Fibroblast of lung (primary cell): ENCODE measurements at regions not wholly inside any gene's neighbourhood (a gene's known extent, or its start where the extent isn't known, plus 50 kb on each side); places are given as distances from the start of the nearest gene placed in this dataset.

Experiments
- DNase-seq, 2 donors: peaks; one replicate each; pipeline versions ENCODE4 v3.0.0 to v3.0.0-alpha.2; 2010; ENCODE audit warnings: low read depth in 2 of 2
- H2AFZ ChIP-seq: 2 replicates; pipeline ENCODE4 v1.5.1; 2012; ENCODE audit warnings: low read length, control low read depth, inconsistent platforms
- H3K27ac ChIP-seq: 2 replicates; pipeline ENCODE4 v1.5.1; 2011; ENCODE audit warnings: low read length, control low read depth; ENCODE audit not compliant: insufficient read depth
- H3K27me3 ChIP-seq: 2 replicates; pipeline ENCODE4 v1.5.1; 2011; ENCODE audit warnings: mild to moderate bottlenecking, low read length; ENCODE audit not compliant: control insufficient read depth, insufficient read depth
- H3K36me3 ChIP-seq: 2 replicates; pipeline ENCODE4 v1.5.1; 2011; ENCODE audit warnings: low read length; ENCODE audit not compliant: control insufficient read depth, insufficient read depth
- H3K4me1 ChIP-seq: 2 replicates; pipeline ENCODE4 v1.5.1; 2011; ENCODE audit warnings: low read length; ENCODE audit not compliant: control insufficient read depth, insufficient read depth; ENCODE audit errors: extremely low read depth
- H3K4me2 ChIP-seq: 2 replicates; pipeline ENCODE4 v1.5.1; 2011; ENCODE audit warnings: low read length, control low read depth; ENCODE audit not compliant: insufficient read depth; ENCODE audit errors: extremely low read depth
- H3K4me3 ChIP-seq, 4 experiments: fragments of 200-600 bp in 1 of 4; sonication (generic) in 1 of 4; replicated peaks in 1 of 4; 2 replicates each; pipeline ENCODE4 v1.5.1; 2011 to 2016; ENCODE audit warnings: low read length in 4 of 4, low read depth in 3 of 4, mild to moderate bottlenecking in 3 of 4, control low read depth in 2 of 4, inconsistent platforms in 1 of 4, mixed read lengths in 1 of 4; ENCODE audit not compliant: insufficient read depth in 1 of 4; ENCODE audit errors: control extremely low read depth in 1 of 4
- H3K79me2 ChIP-seq: 2 replicates; pipeline ENCODE4 v1.5.1; 2012; ENCODE audit warnings: mild to moderate bottlenecking, low read length, inconsistent platforms; ENCODE audit not compliant: control insufficient read depth, insufficient read depth
- H3K9ac ChIP-seq: 2 replicates; pipeline ENCODE4 v1.5.1; 2011; ENCODE audit warnings: mild to moderate bottlenecking, low read length, control low read depth; ENCODE audit not compliant: insufficient read depth
- H3K9me3 ChIP-seq: 2 replicates; pipeline ENCODE4 v1.5.1; 2012; ENCODE audit warnings: low read depth, low read length; ENCODE audit not compliant: control insufficient read depth, insufficient read depth
- H4K20me1 ChIP-seq: 2 replicates; pipeline ENCODE4 v1.5.1; 2011; ENCODE audit warnings: low read length; ENCODE audit not compliant: control insufficient read depth, insufficient read depth; ENCODE audit errors: extremely low read depth
- CTCF ChIP-seq, 2 donors: IDR thresholded peaks in 1 of 2; conservative IDR thresholded peaks in 1 of 2; 1 replicate in 1 of 2; 2 replicates in 1 of 2; pipeline ENCODE4 v1.5.1; 2011 to 2012; ENCODE audit warnings: low read length in 2 of 2, control low read depth in 1 of 2, inconsistent platforms in 1 of 2, low read depth in 1 of 2, mild to moderate bottlenecking in 1 of 2
- EZH2 ChIP-seq: IDR thresholded peaks from 2 replicates; pipeline ENCODE4 v1.5.1; 2012; ENCODE audit warnings: low read length, control low read depth, mild to moderate bottlenecking; ENCODE audit errors: missing control alignments

- no peak for DNase-seq
- Histone ChIP-seq H3K4me2 (no peak overlapping the region), H3K9ac (no peak overlapping the region), H3K4me1 (no peaks in the 10 kb centered on the region), H3K27me3 (no peaks in the 10 kb centered on the region), H4K20me1 (no peaks in the 10 kb centered on the region), H3K36me3 (no peaks in the 10 kb centered on the region), H3K9me3 (no peaks in the 10 kb centered on the region), H3K79me2 (no peaks in the 10 kb centered on the region), H3K4me3 (no peak overlapping the region), H2AFZ (no peak overlapping the region), H3K27ac (no peak overlapping the region)
- TF ChIP-seq EZH2 (no peak), CTCF (conservative IDR thresholded peaks at IDR 0.05 in 1 of 2, IDR thresholded peaks at IDR 0.05 in 1 of 2; ENCODE audit: low read depth in 1 of 2, low read length in 2 of 2) (no peak)
These were observed 239.4 kb upstream of the ZNF462 start for GRCh38 chr9:106623558-106623957.

GRCh38 chr9:106625259-106625789 lies 237.6 kb upstream of the ZNF462 start:
- no peaks in the 10 kb centered on the region for H4K20me1 ChIP-seq
- no peaks in the 10 kb centered on the region for H3K79me2 ChIP-seq
- no peaks in the 10 kb centered on the region for H3K4me1 ChIP-seq
- H3K27me3 ChIP-seq: no peaks in the 10 kb centered on the region
- no peak overlapping the region for H3K4me2 ChIP-seq
- H3K9me3 ChIP-seq: no peaks in the 10 kb centered on the region
- H3K36me3 ChIP-seq: no peaks in the 10 kb centered on the region
- H3K4me3 ChIP-seq: no peak overlapping the region
- H3K9ac ChIP-seq: no peak overlapping the region
- DNase-seq: no peak
- TF ChIP-seq CTCF (conservative IDR thresholded peaks at IDR 0.05 in 1 of 2, IDR thresholded peaks at IDR 0.05 in 1 of 2; ENCODE audit: low read depth in 1 of 2, low read length in 2 of 2): no peak
- no peak overlapping the region for H3K27ac ChIP-seq
- H2AFZ ChIP-seq: no peak overlapping the region

GRCh38 chr9:106626936-106627335 lies 236.0 kb upstream of the ZNF462 start:
- TF ChIP-seq EZH2: no peak
- H3K9ac ChIP-seq: no peak overlapping the region
- H2AFZ ChIP-seq: no peak overlapping the region

More at GRCh38 chr9:106626936-106627335, 236.0 kb upstream of the ZNF462 start:
- Histone ChIP-seq H3K9me3 (no peaks in the 10 kb centered on the region), H3K79me2 (no peaks in the 10 kb centered on the region), H3K4me2 (no peak overlapping the region), H3K4me1 (no peaks in the 10 kb centered on the region), H3K4me3 (no peak overlapping the region), H3K36me3 (no peaks in the 10 kb centered on the region), H3K27ac (no peak overlapping the region), H4K20me1 (no peaks in the 10 kb centered on the region), H3K27me3 (no peaks in the 10 kb centered on the region)
- DNase-seq: no peak
